DMS 273 (cell line): ENCODE measurements at regions not wholly inside any gene's neighbourhood (a gene's known extent, or its start where the extent isn't known, plus 50 kb on each side); places are given as distances from the start of the nearest gene placed in this dataset.
A peak's percentile ranks its signal among the peaks of the same experiment; 100 is the strongest.

Experiments used
- DNase-seq: peaks from one replicate; lab custom pipeline; 2025; ENCODE audit not compliant: unreplicated experiment; lab: John Stamatoyannopoulos, UW

DNA sequence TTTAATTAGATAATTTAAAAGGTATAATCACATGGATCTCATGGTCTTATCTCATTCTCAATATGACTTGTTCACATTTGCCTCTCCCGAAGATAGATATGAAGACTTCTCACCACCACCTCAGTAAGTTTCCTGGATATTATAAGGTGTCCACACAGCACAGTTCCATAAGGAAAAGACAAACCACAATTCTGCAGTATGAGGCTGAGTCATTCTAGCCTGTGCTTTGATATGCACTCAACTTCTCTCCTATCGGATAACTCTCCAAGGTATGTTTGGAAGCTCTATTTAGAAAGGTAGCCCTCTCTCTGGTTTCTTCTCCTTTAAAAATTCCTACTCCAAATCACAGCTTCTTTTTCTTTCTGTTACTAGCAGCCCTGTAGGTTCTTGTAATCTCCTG is 612.8 kb downstream of the ZPLD1 start:
- no peak for DNase-seq

DNA sequence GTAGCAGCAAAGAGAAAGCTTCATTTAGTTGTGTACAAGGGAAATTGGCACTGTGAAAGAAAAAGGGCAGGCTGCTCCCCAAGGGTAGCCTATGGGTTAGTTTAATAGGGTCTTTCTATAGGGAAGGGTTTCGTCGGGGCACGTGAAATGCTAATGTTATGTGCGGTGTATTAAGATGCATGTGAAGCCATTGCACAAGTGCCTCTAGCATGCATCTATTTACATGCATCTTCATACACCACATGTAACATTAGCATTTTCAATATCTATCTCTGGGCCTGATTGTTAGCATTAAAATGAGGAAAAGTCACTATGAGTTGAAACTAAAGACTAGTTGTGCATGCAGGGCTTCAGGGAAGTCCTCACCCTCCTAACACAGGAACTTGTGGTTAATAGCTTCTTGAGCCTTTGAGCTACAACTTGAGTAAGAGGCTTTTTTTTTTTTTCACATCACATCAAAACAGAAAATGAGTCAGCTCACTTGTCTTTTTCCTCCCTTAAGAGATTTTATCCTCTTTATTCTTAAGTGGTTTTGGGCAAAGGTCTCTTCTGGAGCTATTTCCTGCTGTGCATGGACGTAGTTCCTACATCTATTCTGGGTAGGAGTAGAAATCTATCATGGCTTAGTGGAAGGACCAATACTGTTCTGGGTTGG is 613.4 kb downstream of the ZPLD1 start:
- DNase-seq, result no peak

GRCh38 chr3:103052236-103052830 is 617.5 kb downstream of the ZPLD1 start:
- peak; percentile 6 for DNase-seq

- no peak for DNase-seq
These were observed 620.3 kb downstream of the ZPLD1 start for GRCh38 chr3:103055021-103055520.

GRCh38 chr3:103056542-103056941 is 621.7 kb downstream of the ZPLD1 start:
- no peak for DNase-seq

- no peak for DNase-seq
These were observed 622.2 kb downstream of the ZPLD1 start for GRCh38 chr3:103057003-103057402.

GRCh38 chr3:103057487-103057886 is 622.7 kb downstream of the ZPLD1 start:
- no peak for DNase-seq

DNA sequence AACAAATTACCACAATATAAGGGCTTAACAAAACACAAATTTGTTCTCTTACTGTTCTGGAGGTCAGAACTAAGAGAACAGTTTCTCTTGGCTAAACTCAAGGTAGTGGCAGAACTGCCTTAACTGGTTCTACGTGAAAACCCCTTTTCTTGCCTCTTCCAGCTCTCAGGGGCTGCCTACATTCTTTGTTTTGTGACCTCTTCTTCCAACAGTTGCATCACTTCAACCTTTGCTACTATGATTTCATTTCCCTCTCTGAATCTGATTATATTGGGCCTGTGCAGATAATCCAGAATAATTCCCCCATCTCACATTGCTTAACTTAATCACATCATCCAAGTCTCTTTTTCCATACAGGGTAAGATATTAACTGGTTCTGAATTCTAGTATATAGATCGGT is 624.6 kb downstream of the ZPLD1 start:
- no peak for DNase-seq

- DNase-seq, result no peak
These were observed 625.4 kb downstream of the ZPLD1 start for GRCh38 chr3:103060242-103060641.

GRCh38 chr3:103067963-103068362 is 633.1 kb downstream of the ZPLD1 start:
- DNase-seq, result no peak

DNA sequence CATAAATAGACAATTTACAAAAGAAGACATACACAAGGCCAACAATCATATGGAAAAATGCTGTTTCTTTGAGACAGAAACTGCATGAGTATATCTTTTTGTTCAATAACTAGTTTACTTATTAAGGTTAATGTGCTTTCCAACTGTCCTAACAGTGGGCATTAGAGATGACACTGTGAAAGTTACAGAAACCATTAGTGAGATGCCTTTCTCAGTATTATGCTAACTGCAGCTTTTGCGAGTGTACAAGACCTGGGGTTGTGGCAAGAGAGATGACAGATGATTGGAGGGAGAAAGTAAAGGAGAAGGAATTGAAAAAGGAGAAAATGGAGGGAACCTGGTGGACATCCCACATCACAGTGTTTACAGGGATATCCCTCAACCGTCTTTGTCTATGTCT is 640.5 kb downstream of the ZPLD1 start:
- no peak for DNase-seq

DNA sequence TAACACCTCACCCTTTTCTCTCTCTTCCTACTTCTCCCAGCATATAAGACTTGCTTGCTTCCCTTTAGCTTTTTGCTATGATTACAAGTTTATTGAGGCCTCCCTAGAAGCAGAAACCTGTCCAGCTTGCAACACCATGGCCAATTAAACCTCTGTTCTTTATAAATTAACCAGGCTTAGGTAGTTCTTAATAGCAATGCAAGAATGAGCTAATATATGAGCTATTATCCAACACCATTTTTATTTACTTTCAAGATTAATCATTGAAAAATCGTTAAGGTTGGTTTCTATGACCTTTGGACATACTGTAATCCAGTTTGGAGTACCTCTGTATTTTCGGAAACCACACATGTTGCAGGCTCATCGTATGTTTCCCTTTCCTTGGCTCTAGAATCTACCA is 643.1 kb downstream of the ZPLD1 start:
- no peak for DNase-seq

DNA sequence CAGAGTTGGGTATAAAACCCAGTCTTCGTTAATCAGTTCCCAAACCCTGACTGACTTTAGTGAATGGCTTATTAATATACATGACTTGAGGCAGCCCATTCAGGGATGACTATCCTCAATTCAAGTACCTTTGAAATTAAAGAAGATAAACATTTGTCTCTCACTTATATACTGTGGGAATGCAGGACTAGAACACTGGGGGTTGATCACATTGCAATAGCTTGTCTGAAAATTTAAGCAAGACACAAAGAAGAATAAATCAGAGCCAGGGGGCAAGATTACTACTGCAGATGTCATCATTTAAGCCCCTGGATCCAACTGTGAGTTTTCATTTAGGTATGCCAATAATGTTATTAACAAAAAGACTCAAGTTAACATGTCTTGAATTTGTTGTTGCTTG is 647.7 kb downstream of the ZPLD1 start:
- no peak for DNase-seq

DNA sequence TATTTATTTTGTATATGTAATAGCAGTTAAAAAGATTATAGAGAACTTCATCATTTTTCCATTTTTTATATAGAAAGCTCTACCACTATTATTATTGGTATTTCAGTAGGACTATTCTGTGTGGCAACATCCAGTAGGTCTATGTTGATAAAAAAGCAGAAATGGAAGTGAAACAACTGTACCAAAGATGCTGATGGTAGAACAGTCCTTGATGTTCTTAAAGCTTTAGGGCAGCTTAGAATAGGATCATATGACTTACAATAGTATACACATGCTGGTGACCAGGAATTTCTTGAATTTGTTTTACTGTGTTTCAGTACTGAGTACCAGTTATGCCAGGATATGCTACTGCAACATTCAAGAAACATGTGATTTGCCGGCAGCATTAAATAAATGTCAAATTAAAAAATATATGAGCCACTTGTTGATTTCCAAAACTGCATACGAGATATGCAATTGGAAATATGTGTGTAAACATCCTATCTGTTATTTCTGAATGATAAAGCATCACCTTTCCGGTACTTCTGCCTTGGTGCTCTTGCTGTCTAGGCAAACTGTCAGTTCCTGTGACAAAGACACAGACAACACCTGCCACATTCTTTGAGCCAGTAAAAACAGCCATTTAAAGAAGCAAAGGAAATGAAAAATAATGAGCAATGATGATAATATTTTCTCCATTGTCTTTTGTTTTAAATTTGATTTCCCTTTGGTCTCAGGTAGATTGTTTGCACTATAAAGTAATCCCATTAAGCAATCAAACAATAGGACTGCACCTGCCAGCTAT is 649.2 kb downstream of the ZPLD1 start:
- no peak for DNase-seq

GRCh38 chr3:103085465-103085864 is 650.6 kb downstream of the ZPLD1 start:
- DNase-seq, result no peak

DNA sequence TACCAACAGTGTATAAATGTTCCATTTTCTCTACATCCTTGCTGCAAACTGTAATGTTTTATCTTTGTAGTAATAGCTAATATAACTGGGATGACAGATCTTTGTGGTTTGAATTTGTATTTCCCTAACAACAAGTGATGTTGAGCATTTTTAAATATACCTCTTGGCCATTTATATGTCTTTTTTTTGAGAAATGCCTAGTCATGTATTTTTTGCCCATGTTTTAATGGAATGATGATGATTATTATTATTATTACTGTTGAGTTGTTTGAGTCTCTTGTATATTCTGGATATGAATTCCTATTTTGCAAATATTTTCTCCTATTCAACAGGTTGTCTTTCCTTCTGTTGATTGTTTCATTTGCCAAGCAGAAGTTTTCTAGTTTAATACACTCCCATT is 654.9 kb downstream of the ZPLD1 start:
- no peak for DNase-seq

DNA sequence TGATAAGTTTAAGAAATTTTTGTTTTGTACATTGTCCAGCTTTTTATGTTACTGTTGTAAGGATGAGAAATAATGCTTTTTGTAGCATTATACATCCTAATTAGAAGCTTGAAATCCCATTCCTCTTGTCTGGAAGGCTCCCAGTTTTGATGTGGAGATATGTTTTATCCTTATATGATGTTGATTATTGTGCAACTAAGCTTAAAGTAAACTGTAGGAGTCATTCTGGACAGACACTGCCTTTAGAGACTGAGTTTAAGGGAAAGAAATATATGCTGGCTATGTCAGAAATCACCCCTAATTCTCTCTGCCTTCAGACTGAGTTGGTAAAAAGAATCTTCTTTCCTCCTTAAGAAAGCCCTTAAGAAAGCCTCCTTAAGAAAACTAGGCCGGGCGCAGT is 670.4 kb downstream of the ZPLD1 start:
- no peak for DNase-seq

DNA sequence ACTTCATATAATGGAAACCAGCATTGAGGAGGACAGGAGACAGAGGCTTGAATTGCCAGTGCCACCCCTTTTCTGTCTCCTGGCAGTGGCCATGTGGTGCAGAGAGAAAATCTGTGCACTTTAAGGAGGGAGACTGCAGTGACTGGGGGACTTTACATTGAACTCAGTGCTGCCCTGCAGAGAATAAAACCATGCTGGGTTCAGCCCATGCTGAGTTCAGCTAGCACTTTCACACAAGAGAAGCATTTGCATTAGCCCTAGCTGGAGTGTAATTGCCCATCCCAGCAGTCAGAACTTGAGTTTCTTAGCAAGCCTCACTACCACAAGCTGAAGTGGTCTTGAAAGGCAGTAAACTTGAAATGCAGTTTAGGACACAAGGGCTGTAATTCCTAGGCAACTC is 677.5 kb downstream of the ZPLD1 start:
- DNase-seq, result no peak

DNA sequence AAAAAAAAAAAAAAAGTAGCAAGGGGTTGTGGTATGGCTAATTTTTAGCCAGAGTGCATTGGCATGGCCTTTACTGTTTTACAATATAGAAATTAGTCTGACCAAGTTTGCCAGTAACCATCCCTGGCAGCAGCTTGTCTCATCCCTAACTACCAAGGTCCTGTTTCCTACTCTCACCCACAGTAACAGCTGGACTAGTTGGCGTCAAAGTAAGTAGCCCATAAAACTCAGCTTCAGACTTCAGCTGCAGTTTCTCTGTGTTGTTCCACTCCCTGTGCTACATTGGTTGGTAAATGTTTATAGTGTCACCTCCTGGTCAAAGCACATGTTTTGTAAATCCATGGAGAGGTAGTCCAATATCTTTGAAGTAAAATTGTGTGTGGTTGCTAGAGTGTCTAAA is 691.3 kb downstream of the ZPLD1 start:
- DNase-seq, result peak; percentile 3

DNA sequence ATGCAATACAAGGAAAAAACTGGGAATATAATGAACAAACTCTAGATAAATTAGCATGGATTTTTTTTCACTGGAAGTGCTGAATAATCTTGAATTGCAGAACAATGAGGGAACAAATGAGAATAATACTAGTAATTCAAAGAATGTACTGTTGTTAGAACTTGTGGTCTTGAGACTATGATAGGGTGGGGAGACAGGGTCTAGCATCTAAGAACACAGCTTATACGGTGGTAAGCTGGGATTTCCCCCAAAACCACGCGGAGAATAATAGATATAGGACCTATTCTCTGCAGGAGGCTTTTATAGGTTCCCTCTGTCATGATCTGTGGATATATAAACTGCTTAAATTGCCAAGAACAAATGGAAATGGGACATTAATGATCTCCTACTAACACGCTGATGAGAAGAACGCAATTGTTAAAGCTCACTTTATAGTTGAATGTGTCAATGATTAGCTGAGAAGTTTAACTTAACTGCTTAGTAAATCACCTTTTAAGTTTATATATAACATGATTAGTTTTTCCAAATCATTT is 692.3 kb downstream of the ZPLD1 start:
- no peak for DNase-seq

DNA sequence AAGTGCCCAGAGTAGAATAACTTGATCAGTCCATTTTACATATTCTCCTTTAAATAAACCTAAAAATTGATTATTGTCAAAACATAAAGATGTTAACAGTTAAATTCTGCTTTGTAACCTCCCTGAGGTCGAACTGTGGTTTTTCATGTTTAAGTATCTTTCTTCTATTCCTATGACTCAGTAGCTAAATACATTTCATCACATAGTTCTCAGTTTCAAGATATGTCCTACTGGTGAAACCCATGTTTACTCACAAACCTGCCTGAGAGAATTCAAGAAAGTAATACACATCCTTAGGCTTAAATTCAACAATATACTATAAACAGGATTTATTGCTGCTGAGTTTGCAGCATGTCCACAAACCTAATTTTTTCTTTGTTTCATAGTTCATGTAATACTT is 692.9 kb downstream of the ZPLD1 start:
- DNase-seq, result no peak
